ENCODE measurements at regions not wholly inside any gene's neighbourhood (a gene's known extent, or its start where the extent isn't known, plus 50 kb on each side); places are given as distances from the start of the nearest gene placed in this dataset.

GRCh38 chr5:97918057-97918456 is 735.0 kb upstream of the RIOK2 start:
- no peak for TF ChIP-seq TOX (CRISPR knock-in tag; IDR thresholded peaks at IDR 0.05; ENCODE audit: borderline replicate concordance)
- no peak for TF ChIP-seq BACH2 (CRISPR knock-in tag; IDR thresholded peaks at IDR 0.05; ENCODE audit: borderline replicate concordance)
- TF ChIP-seq TCF4 (CRISPR knock-in tag; IDR thresholded peaks at IDR 0.05; ENCODE audit: borderline replicate concordance): no peak
